Suprapubic skin (tissue), 3 donors: ENCODE measurements at regions not wholly inside any gene's neighbourhood (a gene's known extent, or its start where the extent isn't known, plus 50 kb on each side); places are given as distances from the start of the nearest gene placed in this dataset.

Experiments
- POLR2A ChIP-seq, 2 donors: fragments of 450-650 bp; IDR thresholded peaks; one replicate each; pipeline ENCODE4 v1.6.1; 2017; ENCODE audit warnings: antibody characterized with exemption in 2 of 2, mild to moderate bottlenecking in 2 of 2, moderate library complexity in 2 of 2
- TF ChIP-seq, protein P1 (sequence below), 2 donors: fragments of 200-600 bp in 1 of 2; fragments of 450-650 bp in 1 of 2; sonication (generic) in 1 of 2; IDR thresholded peaks; one replicate each; pipeline ENCODE4 v1.5.1; 2016 to 2019; ENCODE audit warnings: antibody characterized with exemption in 2 of 2, mild to moderate bottlenecking in 1 of 2, moderate library complexity in 1 of 2

DNA sequence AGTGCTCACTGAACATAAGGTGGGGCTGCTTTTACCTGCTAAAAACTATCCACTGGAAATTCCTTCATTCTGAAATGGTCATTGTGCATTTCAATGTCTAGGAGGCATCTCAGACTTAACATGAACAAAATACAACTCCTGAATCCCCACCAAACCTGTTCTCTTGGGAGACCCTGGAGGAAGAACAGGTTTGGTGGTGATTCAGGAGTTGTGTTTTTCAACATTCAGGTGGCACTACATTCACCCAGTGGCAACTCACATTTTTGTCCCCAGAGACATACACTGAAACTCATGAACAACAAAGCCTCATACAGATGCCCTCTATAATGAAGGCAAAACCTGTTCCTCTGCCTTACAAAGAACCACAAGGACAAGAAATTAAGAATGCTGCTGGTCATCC lies 64.3 kb upstream of the CYP2D6 start:
- TF ChIP-seq, protein P1, sequence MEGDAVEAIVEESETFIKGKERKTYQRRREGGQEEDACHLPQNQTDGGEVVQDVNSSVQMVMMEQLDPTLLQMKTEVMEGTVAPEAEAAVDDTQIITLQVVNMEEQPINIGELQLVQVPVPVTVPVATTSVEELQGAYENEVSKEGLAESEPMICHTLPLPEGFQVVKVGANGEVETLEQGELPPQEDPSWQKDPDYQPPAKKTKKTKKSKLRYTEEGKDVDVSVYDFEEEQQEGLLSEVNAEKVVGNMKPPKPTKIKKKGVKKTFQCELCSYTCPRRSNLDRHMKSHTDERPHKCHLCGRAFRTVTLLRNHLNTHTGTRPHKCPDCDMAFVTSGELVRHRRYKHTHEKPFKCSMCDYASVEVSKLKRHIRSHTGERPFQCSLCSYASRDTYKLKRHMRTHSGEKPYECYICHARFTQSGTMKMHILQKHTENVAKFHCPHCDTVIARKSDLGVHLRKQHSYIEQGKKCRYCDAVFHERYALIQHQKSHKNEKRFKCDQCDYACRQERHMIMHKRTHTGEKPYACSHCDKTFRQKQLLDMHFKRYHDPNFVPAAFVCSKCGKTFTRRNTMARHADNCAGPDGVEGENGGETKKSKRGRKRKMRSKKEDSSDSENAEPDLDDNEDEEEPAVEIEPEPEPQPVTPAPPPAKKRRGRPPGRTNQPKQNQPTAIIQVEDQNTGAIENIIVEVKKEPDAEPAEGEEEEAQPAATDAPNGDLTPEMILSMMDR (IDR thresholded peaks at IDR 0.05): no peak
- no peak for TF ChIP-seq POLR2A (IDR thresholded peaks at IDR 0.05)
